CMK (cell line): ENCODE measurements at regions not wholly inside any gene's neighbourhood (a gene's known extent, or its start where the extent isn't known, plus 50 kb on each side); places are given as distances from the start of the nearest gene placed in this dataset.
"Not testable (repeated sequence)": the region's sequence is repeated elsewhere in the genome, so short reads cannot be mapped to it uniquely, and the experiment has no call there.

ENCODE experiments used
- DNase-seq: peaks from one replicate; pipeline ENCODE4 v3.0.0-alpha.2; 2010; ENCODE audit warnings: low read depth

GRCh38 chr7:155377071-155377837 lies 79.6 kb downstream of the INSIG1 start:
- DNase-seq, result no peak

GRCh38 chr7:155377838-155378579 lies 79.9 kb upstream of the EN2 start:
- DNase-seq, result no peak

- DNase-seq, result no peak
These were observed 79.4 kb upstream of the EN2 start for GRCh38 chr7:155378580-155378934.

GRCh38 chr7:155378959-155379871 lies 78.7 kb upstream of the EN2 start:
- no peak for DNase-seq

- DNase-seq, result peak; percentile 37
These were observed 77.6 kb upstream of the EN2 start for GRCh38 chr7:155380221-155380861.

- DNase-seq, result no peak
These were observed 76.7 kb upstream of the EN2 start for GRCh38 chr7:155380976-155381851.

GRCh38 chr7:155381852-155382801 lies 75.8 kb upstream of the EN2 start:
- no peak for DNase-seq

GRCh38 chr7:155382802-155383171 lies 75.1 kb upstream of the EN2 start:
- no peak for DNase-seq

GRCh38 chr7:155383756-155384491 lies 74.0 kb upstream of the EN2 start:
- DNase-seq, result no peak

GRCh38 chr7:155384751-155385150 lies 73.2 kb upstream of the EN2 start:
- no peak for DNase-seq

GRCh38 chr7:155385182-155385581 lies 72.7 kb upstream of the EN2 start:
- not testable (repeated sequence) for DNase-seq

GRCh38 chr7:155386608-155387007 lies 71.3 kb upstream of the EN2 start:
- DNase-seq, result no peak

- DNase-seq, result no peak
These were observed 70.8 kb upstream of the EN2 start for GRCh38 chr7:155387066-155387620.

- no peak for DNase-seq
These were observed 69.4 kb upstream of the EN2 start for GRCh38 chr7:155388561-155388960.

- no peak for DNase-seq
These were observed 66.5 kb upstream of the EN2 start for GRCh38 chr7:155391414-155391813.

GRCh38 chr7:155392726-155393570 lies 65.0 kb upstream of the EN2 start:
- DNase-seq, result no peak

- no peak for DNase-seq
These were observed 63.5 kb upstream of the EN2 start for GRCh38 chr7:155394413-155394812.
